HG03025 (cell line): ENCODE measurements at regions not wholly inside any gene's neighbourhood (a gene's known extent, or its start where the extent isn't known, plus 50 kb on each side); places are given as distances from the start of the nearest gene placed in this dataset.
"Not testable (repeated sequence)": the region's sequence is repeated elsewhere in the genome, so short reads cannot be mapped to it uniquely, and the experiment has no call there.

Experiments used
- ATAC-seq: cut with Tn5 transposase; IDR thresholded peaks from one replicate; pipeline ENCODE4 v1.9.1; 2021; ENCODE audit warnings: mild to moderate bottlenecking, moderate library complexity; ENCODE audit not compliant: unreplicated experiment, low FRiP score

- no peak for ATAC-seq
Measured at GRCh38 chr2:138296365-138296764, 205.2 kb upstream of the SPOPL start.

GRCh38 chr2:138298120-138298814 is 203.3 kb upstream of the SPOPL start:
- peak; percentile 65 for ATAC-seq

DNA sequence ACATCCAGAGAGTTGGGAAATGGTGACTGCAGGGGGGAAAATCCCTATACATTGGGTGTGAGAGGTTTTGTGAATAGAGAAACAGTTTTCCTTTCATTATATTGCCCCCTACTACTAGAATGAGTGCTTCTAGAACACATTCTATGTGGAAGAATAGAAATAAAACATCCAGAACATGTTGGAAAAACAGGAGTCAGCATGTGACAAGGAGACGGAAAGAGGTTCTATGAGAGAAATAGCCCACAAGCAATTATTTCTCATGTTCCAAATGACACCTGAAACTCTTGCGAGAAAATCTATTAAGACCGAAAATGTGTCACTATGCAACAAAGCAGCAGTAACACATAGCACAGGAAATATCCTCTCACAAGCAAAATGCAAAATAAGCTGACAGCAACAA is 202.7 kb upstream of the SPOPL start:
- ATAC-seq: peak; percentile 60

DNA sequence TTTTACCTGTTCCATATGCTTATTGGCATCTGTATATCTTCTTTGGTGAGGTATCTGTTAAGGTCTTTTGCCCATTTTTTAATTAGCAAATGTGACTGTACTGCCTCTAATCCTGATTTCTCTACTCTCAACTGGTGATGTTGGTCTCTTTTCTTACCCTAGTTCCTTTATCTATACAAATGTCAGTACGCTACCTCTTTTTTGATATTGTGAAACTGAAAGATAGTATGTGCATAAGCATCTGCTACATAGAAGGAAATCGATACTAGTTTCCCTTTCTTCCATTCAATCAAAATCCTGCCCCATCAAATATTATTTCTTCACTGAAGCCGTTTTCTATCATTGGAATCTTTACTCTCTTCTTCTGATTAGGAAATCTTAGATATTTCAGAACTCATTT is 194.9 kb upstream of the SPOPL start:
- no peak for ATAC-seq

DNA sequence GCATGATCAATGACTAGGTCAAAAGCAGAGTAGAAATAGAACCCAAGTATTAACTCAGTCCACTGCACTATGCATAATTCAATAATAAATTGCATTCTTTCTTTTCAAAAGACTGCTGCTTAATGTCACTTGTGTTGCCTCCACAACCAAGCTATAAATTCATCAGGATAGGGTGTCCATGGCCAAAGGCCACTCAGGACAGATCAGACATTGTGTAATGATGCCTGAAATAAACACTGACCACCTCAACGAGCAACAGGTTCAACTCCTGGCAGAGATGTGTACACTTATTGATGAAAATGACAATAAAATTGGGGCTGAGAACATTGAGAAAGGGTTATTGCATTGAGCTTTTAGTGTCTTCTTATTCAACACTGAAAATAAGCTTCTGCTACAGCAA is 194.5 kb upstream of the SPOPL start:
- no peak for ATAC-seq

- ATAC-seq: no peak
Measured at GRCh38 chr2:138309760-138310159, 191.8 kb upstream of the SPOPL start.

DNA sequence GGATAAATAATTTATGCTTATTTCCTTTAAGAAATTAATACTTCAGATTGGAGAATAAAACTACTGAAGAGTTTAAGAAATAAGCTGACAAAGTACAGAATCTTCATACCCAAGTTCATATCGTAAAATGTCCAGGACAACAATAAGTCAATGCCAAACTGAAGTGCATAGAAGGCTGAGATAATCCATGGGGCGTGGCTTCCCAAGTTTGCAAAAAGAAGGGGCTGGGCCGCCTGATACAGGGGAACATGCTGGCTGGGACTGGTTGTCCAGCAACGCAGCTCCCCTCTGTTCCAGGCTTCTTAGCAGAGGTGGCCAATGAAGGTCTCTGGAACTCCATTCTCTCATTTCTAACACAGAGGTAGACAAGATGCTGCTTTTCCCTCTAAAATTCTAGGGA is 189.5 kb upstream of the SPOPL start:
- no peak for ATAC-seq

DNA sequence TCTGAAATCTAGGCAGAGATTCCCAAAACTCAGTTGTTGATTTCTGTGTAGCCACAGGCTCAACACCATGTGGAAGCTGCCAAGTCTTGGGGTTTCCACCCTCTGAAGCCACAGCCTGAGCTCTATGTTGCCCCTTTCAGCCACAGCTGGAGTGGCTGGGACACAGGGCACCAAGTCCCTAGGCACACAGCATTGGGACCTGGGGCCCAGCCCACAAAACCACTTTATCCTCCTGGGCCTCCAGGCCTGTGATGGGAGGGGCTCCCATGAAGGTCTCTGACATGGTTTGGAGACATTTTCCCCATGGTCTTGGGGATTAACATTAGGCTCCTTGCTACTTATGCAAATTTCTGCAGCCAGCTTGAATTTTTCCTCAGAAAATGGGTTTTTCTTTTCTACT is 186.0 kb upstream of the SPOPL start:
- not testable (repeated sequence) for ATAC-seq

DNA sequence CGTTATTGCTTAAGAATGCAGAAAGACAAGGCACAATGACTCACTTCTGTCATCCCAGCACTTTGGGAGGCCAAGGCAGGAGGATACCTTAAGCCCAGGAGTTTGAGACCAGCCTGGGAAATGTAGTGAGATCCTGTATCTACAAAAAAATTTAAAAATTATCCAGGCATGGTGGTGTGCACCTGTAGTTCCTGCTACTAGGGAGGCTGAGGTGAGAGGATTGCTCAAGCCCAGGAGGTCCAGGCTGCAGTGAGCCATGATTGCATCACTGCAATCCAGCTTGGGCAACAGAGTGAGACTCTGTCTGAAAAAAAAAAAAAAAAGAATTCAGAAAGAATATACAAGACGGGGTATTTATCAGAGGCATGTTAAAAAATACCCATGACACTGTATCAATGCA is 182.0 kb upstream of the SPOPL start:
- no peak for ATAC-seq

DNA sequence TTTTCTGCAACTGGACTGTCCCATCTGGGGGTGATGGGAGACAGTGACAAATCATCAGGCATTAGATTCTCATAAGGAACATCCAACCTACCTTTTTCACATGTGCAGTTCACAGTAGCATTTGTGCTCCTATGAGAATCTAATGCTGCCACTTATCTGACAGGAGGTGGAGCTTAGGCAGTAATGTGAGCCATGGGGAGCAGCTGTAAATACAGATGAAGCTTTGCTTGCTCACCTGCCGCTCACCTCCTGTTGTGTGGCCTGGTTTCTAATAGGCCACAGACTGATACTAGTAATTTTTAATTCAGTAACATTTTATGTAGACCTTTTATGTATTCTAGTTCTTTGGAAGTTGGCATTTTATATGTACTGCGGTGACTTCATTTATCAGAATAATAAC is 180.1 kb upstream of the SPOPL start:
- ATAC-seq: no peak

GRCh38 chr2:138323382-138324067 is 178.0 kb upstream of the SPOPL start:
- ATAC-seq: no peak

- ATAC-seq: no peak
Measured at GRCh38 chr2:138324068-138324771, 177.3 kb upstream of the SPOPL start.

- no peak for ATAC-seq
Measured at GRCh38 chr2:138327967-138328366, 173.6 kb upstream of the SPOPL start.

- ATAC-seq: no peak
Measured at GRCh38 chr2:138329162-138329561, 172.4 kb upstream of the SPOPL start.

- ATAC-seq: no peak
Measured at GRCh38 chr2:138329591-138329990, 172.0 kb upstream of the SPOPL start.

DNA sequence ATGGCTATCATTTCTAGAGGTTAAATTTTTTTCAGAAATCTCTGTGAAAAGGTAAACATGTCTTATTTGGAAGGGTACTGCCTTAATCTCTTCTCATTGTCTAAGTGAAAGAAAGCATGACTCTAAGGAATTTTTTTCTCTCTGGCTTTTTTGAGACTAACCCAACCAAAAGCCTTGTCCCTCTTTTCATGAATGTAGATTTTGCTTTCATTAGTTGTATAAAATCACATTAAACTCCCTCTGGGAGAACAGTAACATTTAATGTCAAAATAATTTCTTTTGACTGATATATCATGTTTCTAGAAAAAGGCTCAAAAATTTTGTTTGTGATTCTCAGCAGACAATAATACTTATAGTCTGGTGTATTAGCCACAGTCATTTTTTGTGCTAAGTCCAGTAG is 168.4 kb upstream of the SPOPL start:
- ATAC-seq: no peak

DNA sequence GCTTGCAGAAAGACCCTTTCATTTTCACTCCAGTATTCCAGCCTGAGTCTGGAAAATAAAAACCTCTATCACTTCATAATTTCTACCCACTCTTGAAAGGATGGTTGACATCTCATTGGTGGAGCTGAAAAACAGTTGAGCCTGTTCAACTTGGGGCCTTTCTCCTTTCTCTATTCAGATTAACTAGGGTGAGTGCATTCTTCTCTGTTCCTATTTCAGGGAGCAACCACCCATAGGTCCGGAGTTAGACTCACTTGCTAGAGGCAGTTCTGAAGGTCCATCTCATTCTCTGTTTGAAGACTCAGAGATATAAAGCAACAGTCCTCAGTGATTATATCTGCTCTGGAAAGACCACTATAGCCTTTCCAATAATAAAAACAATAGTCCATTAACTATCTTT is 167.9 kb upstream of the SPOPL start:
- no peak for ATAC-seq

GRCh38 chr2:138334323-138334722 is 167.2 kb upstream of the SPOPL start:
- ATAC-seq: no peak

DNA sequence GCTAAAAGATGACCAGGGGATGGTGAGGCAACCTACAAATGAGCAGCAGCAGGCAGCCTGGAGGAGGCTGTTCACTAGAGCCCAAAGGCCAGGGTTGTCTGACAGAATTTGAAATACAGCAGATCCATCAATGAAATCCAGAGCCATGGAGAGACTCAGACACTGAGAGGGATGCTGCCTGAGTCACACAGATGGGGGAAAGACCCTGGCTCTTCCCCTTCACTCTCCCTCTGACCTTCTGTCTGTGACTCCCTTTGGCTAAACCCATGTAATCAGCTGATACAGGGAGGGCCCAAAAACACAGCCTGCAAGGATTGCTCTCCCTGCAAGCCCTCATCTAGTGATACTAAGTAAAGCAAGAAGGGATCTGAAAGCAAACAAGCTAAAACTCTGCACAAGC is 166.5 kb upstream of the SPOPL start:
- ATAC-seq: no peak

DNA sequence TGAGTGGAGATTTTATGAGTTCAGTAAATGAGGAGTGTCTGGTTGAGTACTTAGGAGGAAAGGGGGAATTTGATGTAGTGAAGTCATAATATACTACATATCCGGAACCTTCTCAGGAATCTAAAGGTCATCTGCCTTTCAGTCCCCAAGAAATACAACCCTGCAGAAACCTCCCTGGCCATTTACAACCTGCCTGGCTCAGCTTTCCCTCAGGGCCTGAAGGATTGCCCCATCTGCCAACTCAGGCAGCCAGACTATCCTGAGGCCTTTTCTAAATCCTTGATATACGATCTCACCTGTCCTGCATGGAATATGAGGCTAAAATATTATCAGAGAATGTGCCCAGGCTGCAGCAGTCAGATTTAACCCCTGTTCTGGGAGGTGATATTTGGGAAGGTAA is 165.4 kb upstream of the SPOPL start:
- no peak for ATAC-seq

DNA sequence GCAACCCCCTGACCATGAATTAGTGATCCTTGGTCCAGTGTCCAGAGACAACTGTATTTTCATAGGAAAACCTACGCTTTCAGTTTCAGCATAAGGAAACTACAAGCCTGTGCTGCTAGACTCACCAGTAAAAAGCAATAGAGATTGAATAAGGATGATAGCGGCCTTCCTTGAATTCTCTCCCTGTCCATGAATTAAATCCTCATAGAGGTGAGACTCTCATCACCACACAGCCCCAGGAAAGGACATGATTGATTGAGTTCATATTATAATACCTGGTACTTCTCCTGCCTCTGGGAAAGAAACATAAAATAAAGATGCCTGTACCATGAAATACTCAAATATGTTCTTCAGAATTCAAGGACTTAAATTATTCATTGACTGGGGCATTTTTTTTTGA is 146.3 kb upstream of the SPOPL start:
- ATAC-seq: no peak

- ATAC-seq: no peak
Measured at GRCh38 chr2:138356178-138356577, 145.4 kb upstream of the SPOPL start.
